H1 (cell line): ENCODE measurements at regions not wholly inside any gene's neighbourhood (a gene's known extent, or its start where the extent isn't known, plus 50 kb on each side); places are given as distances from the start of the nearest gene placed in this dataset.
A peak's percentile ranks its signal among the peaks of the same experiment; 100 is the strongest.

Experiments used
- CTCF ChIA-PET: fragments of 300-600 bp; sonication (Branson Sonifier 250); formaldehyde crosslinking; loops from one replicate; lab custom pipeline; 2021; ENCODE audit not compliant: partially characterized antibody; lab: Charles Lee
- POLR2A ChIA-PET: fragments of 300-600 bp; sonication (Branson Sonifier 250); formaldehyde crosslinking; loops from one replicate; lab custom pipeline; 2021; ENCODE audit warnings: inconsistent platforms; ENCODE audit not compliant: partially characterized antibody; lab: Charles Lee
- DNase-seq, 2 experiments: peaks; one replicate each; pipeline versions ENCODE4 v3.0.0 to v3.0.0-alpha.2; 2010 to 2022; ENCODE audit warnings: low spot score in 2 of 2, low read depth in 1 of 2, mixed read lengths in 1 of 2
- FAIRE-seq: peaks from 2 replicates; lab custom pipeline; 2011; peaks lifted over from hg19 to GRCh38; lab: Jason Lieb, UNC
- H2AFZ ChIP-seq: 2 replicates; pipeline ENCODE4 v1.8.1; 2012; ENCODE audit warnings: low read length, inconsistent platforms
- H2AK5ac ChIP-seq: 2 replicates; pipeline ENCODE4 v1.6.1; 2013; ENCODE audit warnings: low read depth, low read length
- H2BK120ac ChIP-seq: replicated peaks from 2 replicates; pipeline ENCODE3; 2013; ENCODE audit warnings: low read depth, low read length, inconsistent platforms
- H2BK12ac ChIP-seq: 2 replicates; pipeline ENCODE4 v1.6.1; 2013; ENCODE audit warnings: low read depth, low read length
- H2BK15ac ChIP-seq: 2 replicates; pipeline ENCODE4 v1.6.1; 2013; ENCODE audit warnings: low read length
- H2BK20ac ChIP-seq: 2 replicates; pipeline ENCODE4 v1.6.1; 2013; ENCODE audit warnings: low read length
- H2BK5ac ChIP-seq: 2 replicates; pipeline ENCODE4 v1.6.1; 2013; ENCODE audit warnings: low read depth, low read length
- H3K14ac ChIP-seq: 2 replicates; pipeline ENCODE4 v1.6.1; 2013; ENCODE audit warnings: inconsistent platforms; ENCODE audit not compliant: insufficient read length
- H3K18ac ChIP-seq: 2 replicates; pipeline ENCODE4 v1.6.1; 2013; ENCODE audit warnings: low read length; ENCODE audit errors: extremely low read depth
- H3K23ac ChIP-seq: 2 replicates; pipeline ENCODE4 v1.6.1; 2013; ENCODE audit warnings: inconsistent platforms; ENCODE audit not compliant: insufficient read length
- H3K23me2 ChIP-seq: 2 replicates; pipeline ENCODE4 v1.6.1; 2013; ENCODE audit warnings: low read depth, low read length
- H3K27ac ChIP-seq: 2 replicates; pipeline ENCODE4 v1.6.1; 2011; ENCODE audit warnings: low read depth, low read length, inconsistent platforms
- H3K27me3 ChIP-seq, 4 experiments: replicated peaks in 1 of 4; 1 replicate in 1 of 4; 2 replicates in 3 of 4; pipeline versions ENCODE4 v1.6.1 to v1.8.1; 2011 to 2013; ENCODE audit warnings: low read length in 3 of 4, mild to moderate bottlenecking in 3 of 4, inconsistent platforms in 2 of 4, mixed read lengths in 2 of 4, moderate library complexity in 1 of 4; ENCODE audit not compliant: control insufficient read depth in 3 of 4, insufficient read depth in 3 of 4; ENCODE audit errors: extremely low read depth in 1 of 4
- H3K36me3 ChIP-seq, 4 experiments: 2 replicates each; pipeline versions ENCODE4 v1.6.1 to v1.8.1; 2011 to 2013; ENCODE audit warnings: mild to moderate bottlenecking in 4 of 4, low read length in 3 of 4, moderate library complexity in 2 of 4, control low read depth in 1 of 4, inconsistent platforms in 1 of 4; ENCODE audit not compliant: insufficient read depth in 4 of 4, control insufficient read depth in 2 of 4
- H3K4ac ChIP-seq: replicated peaks from 2 replicates; pipeline ENCODE3; 2013; ENCODE audit warnings: low read length, low read depth, mixed read lengths, inconsistent platforms; ENCODE audit not compliant: insufficient read length
- H3K4me1 ChIP-seq, 4 experiments: replicated peaks in 1 of 4; 1 replicate in 1 of 4; 2 replicates in 3 of 4; pipeline versions ENCODE4 v1.6.1 to v1.8.1; 2011 to 2013; ENCODE audit warnings: low read length in 3 of 4, inconsistent platforms in 2 of 4, mixed read lengths in 1 of 4; ENCODE audit not compliant: insufficient read depth in 4 of 4, control insufficient read depth in 3 of 4
- H3K4me2 ChIP-seq, 2 experiments: 2 replicates each; pipeline versions ENCODE4 v1.6.1 to v1.8.1; 2011 to 2013; ENCODE audit warnings: low read depth in 2 of 2, low read length in 2 of 2, control low read depth in 1 of 2, inconsistent platforms in 1 of 2, mild to moderate bottlenecking in 1 of 2; ENCODE audit not compliant: insufficient read depth in 1 of 2
- H3K4me3 ChIP-seq, 4 experiments: fragments of 200-600, 300-600 bp in 1 of 4; sonication (generic), shearing (Covaris generic), sonication (Bioruptor Twin) in 1 of 4; 2 replicates each; pipeline versions ENCODE4 v1.5.1 to v1.8.1; 2011 to 2016; ENCODE audit warnings: low read length in 4 of 4, low read depth in 3 of 4, control low read depth in 2 of 4, inconsistent platforms in 2 of 4, mild to moderate bottlenecking in 2 of 4, mixed read lengths in 1 of 4, moderate library complexity in 1 of 4; ENCODE audit not compliant: insufficient read depth in 2 of 4; ENCODE audit errors: extremely low read depth in 1 of 4
- H3K56ac ChIP-seq: replicated peaks from 2 replicates; pipeline ENCODE3; 2013; ENCODE audit warnings: low read depth, mild to moderate bottlenecking, mixed read lengths, low read length, inconsistent platforms; ENCODE audit not compliant: insufficient read length
- H3K79me1 ChIP-seq: 2 replicates; pipeline ENCODE4 v1.6.1; 2013; ENCODE audit warnings: low read depth, low read length, control low read depth
- H3K79me2 ChIP-seq, 2 experiments: 2 replicates each; pipeline versions ENCODE4 v1.6.1 to v1.8.1; 2012 to 2013; ENCODE audit warnings: low read length in 2 of 2, mild to moderate bottlenecking in 2 of 2, inconsistent platforms in 1 of 2; ENCODE audit not compliant: insufficient read depth in 2 of 2, control insufficient read depth in 1 of 2
- H3K9ac ChIP-seq, 4 experiments: replicated peaks in 1 of 4; 1 replicate in 1 of 4; 2 replicates in 3 of 4; pipeline versions ENCODE4 v1.6.1 to v1.8.1; 2011 to 2013; ENCODE audit warnings: low read depth in 3 of 4, low read length in 3 of 4, control low read depth in 2 of 4, mild to moderate bottlenecking in 2 of 4, moderate library complexity in 2 of 4, inconsistent platforms in 1 of 4; ENCODE audit errors: extremely low read depth in 1 of 4
- H3K9me3 ChIP-seq, 2 experiments: 2 replicates each; pipeline versions ENCODE4 v1.6.1 to v1.8.1; 2012 to 2013; ENCODE audit warnings: mild to moderate bottlenecking in 2 of 2, moderate library complexity in 2 of 2, control low read depth in 1 of 2, inconsistent platforms in 1 of 2, low read depth in 1 of 2, low read length in 1 of 2, mixed read lengths in 1 of 2; ENCODE audit not compliant: insufficient read depth in 2 of 2
- H4K20me1 ChIP-seq, 2 experiments: replicated peaks in 1 of 2; 2 replicates each; pipeline versions ENCODE3 to v1.8.1; 2011 to 2013; ENCODE audit warnings: inconsistent platforms in 2 of 2, low read length in 2 of 2, mild to moderate bottlenecking in 1 of 2; ENCODE audit not compliant: insufficient read depth in 2 of 2, control insufficient read depth in 1 of 2
- H4K5ac ChIP-seq: 2 replicates; pipeline ENCODE4 v1.6.1; 2013; ENCODE audit warnings: low read length, low read depth, mixed read lengths, inconsistent platforms; ENCODE audit not compliant: insufficient read length
- H4K8ac ChIP-seq: 2 replicates; pipeline ENCODE4 v1.8.0; 2013; ENCODE audit warnings: mild to moderate bottlenecking, moderate library complexity, low read length, inconsistent platforms; ENCODE audit not compliant: insufficient read depth; ENCODE audit errors: extremely low read depth
- H4K91ac ChIP-seq: replicated peaks from 2 replicates; pipeline ENCODE3; 2013; ENCODE audit warnings: low read length, mixed read lengths, inconsistent platforms; ENCODE audit not compliant: insufficient read length
- ASH2L ChIP-seq: fragments of 200-600, 300-600 bp; sonication (generic); IDR thresholded peaks from one replicate; pipeline ENCODE4 v1.7.1; 2017; ENCODE audit warnings: low read length
- BRCA1 ChIP-seq: IDR thresholded peaks from 2 replicates; pipeline ENCODE4 v1.6.1; 2012; ENCODE audit warnings: low read depth, low read length, improper control_type of control experiment
- NRF1 ChIP-seq: IDR thresholded peaks from 2 replicates; pipeline ENCODE4 v1.6.1; 2011; ENCODE audit warnings: mild to moderate bottlenecking, low read depth, low read length, improper control_type of control experiment
- POLR2A ChIP-seq, 2 experiments: IDR thresholded peaks; 1 replicate in 1 of 2; 2 replicates in 1 of 2; pipeline ENCODE4 v1.6.1; 2011; ENCODE audit warnings: low read depth in 2 of 2, low read length in 2 of 2, mild to moderate bottlenecking in 2 of 2; ENCODE audit errors: control extremely low read depth in 1 of 2
- RFX5 ChIP-seq: IDR thresholded peaks from 2 replicates; pipeline ENCODE4 v1.6.1; 2011; ENCODE audit warnings: low read depth, low read length, improper control_type of control experiment, borderline replicate concordance
- RNF2 ChIP-seq: fragments of 200-900, 300-1000 bp; sonication (generic); IDR thresholded peaks from 2 replicates; pipeline ENCODE4 v1.7.1; 2016; ENCODE audit warnings: borderline replicate concordance, low read depth, mild to moderate bottlenecking, antibody characterized with exemption, low read length; ENCODE audit not compliant: poor library complexity, severe bottlenecking; ENCODE audit errors: missing control alignments
- SIX5 ChIP-seq: IDR thresholded peaks from 2 replicates; pipeline ENCODE4 v1.6.1; 2011; ENCODE audit warnings: mild to moderate bottlenecking, low read depth, low read length
- SP4 ChIP-seq: IDR thresholded peaks from 2 replicates; pipeline ENCODE4 v1.6.1; 2012; ENCODE audit warnings: low read length, inconsistent platforms
- SRF ChIP-seq: IDR thresholded peaks from 2 replicates; pipeline ENCODE4 v1.6.1; 2011; ENCODE audit warnings: mild to moderate bottlenecking, low read depth, low read length, moderate library complexity
- TAF7 ChIP-seq: optimal IDR thresholded peaks from 2 replicates; pipeline ENCODE3; 2011; ENCODE audit warnings: low read depth, mild to moderate bottlenecking, inconsistent platforms, low read length, moderate library complexity, borderline replicate concordance
- WGBS, 2 experiments: shearing (Covaris generic) in 1 of 2; methylation state at CpG; one replicate each; pipeline versions ENCODE4 v1.1.6 to v1.1.7; 2013 to 2015; ENCODE audit warnings: low lambda C conversion rate in 2 of 2, mixed read lengths in 2 of 2, inconsistent platforms in 1 of 2, low coverage in 1 of 2, missing lambda C conversion rate in 1 of 2; ENCODE audit not compliant: insufficient replicate concordance in 2 of 2, insufficient coverage in 1 of 2, insufficient read length in 1 of 2; ENCODE audit errors: extremely low coverage in 1 of 2, missing lambda C conversion rate in 1 of 2; 5-methylcytosine and 5-hydroxymethylcytosine counted together
- TF ChIP-seq, protein P1 (sequence below): IDR thresholded peaks from 2 replicates; pipeline ENCODE4 v1.6.1; 2012; ENCODE audit warnings: inconsistent platforms
- TF ChIP-seq, protein P2 (sequence below), 3 experiments: IDR thresholded peaks; 1 replicate in 2 of 3; 2 replicates in 1 of 3; pipeline versions ENCODE4 v1.5.1 to v1.6.1; 2011; ENCODE audit warnings: low read length in 3 of 3, mild to moderate bottlenecking in 3 of 3, inconsistent platforms in 2 of 3, low read depth in 1 of 3, moderate library complexity in 1 of 3; ENCODE audit not compliant: insufficient read depth in 1 of 3; ENCODE audit errors: control extremely low read depth in 1 of 3

DNA sequence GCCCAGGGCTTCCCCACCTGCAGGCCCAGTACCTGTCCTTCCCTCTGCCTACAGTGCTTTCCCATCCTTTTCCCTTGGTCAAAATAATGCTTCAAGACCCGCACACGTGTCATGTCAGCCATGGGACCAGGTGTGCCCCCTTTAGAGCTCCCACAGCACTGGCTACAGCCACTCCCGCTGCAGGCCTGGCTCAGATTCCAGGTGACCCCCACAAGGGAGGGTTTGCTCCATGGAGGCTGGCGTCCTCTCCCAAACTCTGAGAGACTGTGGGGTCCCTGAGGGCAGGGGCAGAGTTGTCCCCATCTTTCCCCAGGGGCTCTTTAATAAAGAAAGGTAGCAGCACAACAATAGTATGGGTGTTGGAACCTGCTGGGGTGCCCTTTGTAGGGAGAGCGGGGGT lies 66.4 kb upstream of the RUNX3 start:
- H2BK15ac ChIP-seq = no peak overlapping the region
- H4K8ac ChIP-seq = peak overlapping the region; percentile 70; the same call in 1 of the 2 replicates
- H3K14ac ChIP-seq = no peak overlapping the region
- no peaks in the 10 kb centered on the region for H3K27me3 ChIP-seq
- no peak overlapping the region for H2BK5ac ChIP-seq
- H3K9me3 ChIP-seq = no peaks in the 10 kb centered on the region
- H3K9ac ChIP-seq = no peak overlapping the region
- H3K4me3 ChIP-seq = no peak overlapping the region
- peaks cover 2% of the 10 kb centered on the region; the same call in 1 of the 2 replicates for H3K23me2 ChIP-seq
- H3K27ac ChIP-seq = no peak overlapping the region
- H4K20me1 ChIP-seq = no peaks in the 10 kb centered on the region
- H3K4me1 ChIP-seq = no peaks in the 10 kb centered on the region
- no peaks in the 10 kb centered on the region for H3K79me1 ChIP-seq
- no peak overlapping the region for H3K18ac ChIP-seq
- H2AFZ ChIP-seq = no peak overlapping the region
- no peak overlapping the region for H2BK20ac ChIP-seq
- H4K91ac ChIP-seq = no peak overlapping the region
- no peak overlapping the region for H2BK120ac ChIP-seq
- H3K23ac ChIP-seq = no peak overlapping the region
- WGBS, 2 experiments = 60% methylated on average over 5 of the region's 5 CpGs; no CpG with 5 or more reads in 1 of the 2 experiments
- no peaks in the 10 kb centered on the region for H3K79me2 ChIP-seq
- DNase-seq (no peak), FAIRE-seq (no peak)
- H2BK12ac ChIP-seq = no peak overlapping the region
- no peak overlapping the region for H3K4ac ChIP-seq
- no peak overlapping the region for H3K56ac ChIP-seq
- POLR2A ChIA-PET = interaction anchor here (0.8 kb wide), 1 partner anchor 11 kb away, joined by 3 read pairs; no protein-coding TSS in a partner anchor
- H2AK5ac ChIP-seq = no peak overlapping the region
- H3K36me3 ChIP-seq = no peaks in the 10 kb centered on the region
- H4K5ac ChIP-seq = no peak overlapping the region
- H3K4me2 ChIP-seq = no peak overlapping the region
- TF ChIP-seq ASH2L = no peak
- no peak for TF ChIP-seq NRF1
- TF ChIP-seq TAF7 = no peak
- TF ChIP-seq SP4 = no peak
- TF ChIP-seq POLR2A (IDR thresholded peaks at IDR 0.05; ENCODE audit: control extremely low read depth in 1 of 2, low read depth in 2 of 2, low read length in 2 of 2) = no peak
- TF ChIP-seq BRCA1 = no peak
- TF ChIP-seq, protein P1, sequence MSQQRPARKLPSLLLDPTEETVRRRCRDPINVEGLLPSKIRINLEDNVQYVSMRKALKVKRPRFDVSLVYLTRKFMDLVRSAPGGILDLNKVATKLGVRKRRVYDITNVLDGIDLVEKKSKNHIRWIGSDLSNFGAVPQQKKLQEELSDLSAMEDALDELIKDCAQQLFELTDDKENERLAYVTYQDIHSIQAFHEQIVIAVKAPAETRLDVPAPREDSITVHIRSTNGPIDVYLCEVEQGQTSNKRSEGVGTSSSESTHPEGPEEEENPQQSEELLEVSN = no peak
- TF ChIP-seq SIX5 = no peak
- no peak for TF ChIP-seq RFX5
- no peak for TF ChIP-seq SRF
- no peak for TF ChIP-seq RNF2
- TF ChIP-seq, protein P2, sequence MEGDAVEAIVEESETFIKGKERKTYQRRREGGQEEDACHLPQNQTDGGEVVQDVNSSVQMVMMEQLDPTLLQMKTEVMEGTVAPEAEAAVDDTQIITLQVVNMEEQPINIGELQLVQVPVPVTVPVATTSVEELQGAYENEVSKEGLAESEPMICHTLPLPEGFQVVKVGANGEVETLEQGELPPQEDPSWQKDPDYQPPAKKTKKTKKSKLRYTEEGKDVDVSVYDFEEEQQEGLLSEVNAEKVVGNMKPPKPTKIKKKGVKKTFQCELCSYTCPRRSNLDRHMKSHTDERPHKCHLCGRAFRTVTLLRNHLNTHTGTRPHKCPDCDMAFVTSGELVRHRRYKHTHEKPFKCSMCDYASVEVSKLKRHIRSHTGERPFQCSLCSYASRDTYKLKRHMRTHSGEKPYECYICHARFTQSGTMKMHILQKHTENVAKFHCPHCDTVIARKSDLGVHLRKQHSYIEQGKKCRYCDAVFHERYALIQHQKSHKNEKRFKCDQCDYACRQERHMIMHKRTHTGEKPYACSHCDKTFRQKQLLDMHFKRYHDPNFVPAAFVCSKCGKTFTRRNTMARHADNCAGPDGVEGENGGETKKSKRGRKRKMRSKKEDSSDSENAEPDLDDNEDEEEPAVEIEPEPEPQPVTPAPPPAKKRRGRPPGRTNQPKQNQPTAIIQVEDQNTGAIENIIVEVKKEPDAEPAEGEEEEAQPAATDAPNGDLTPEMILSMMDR (IDR thresholded peaks at IDR 0.05; ENCODE audit: control extremely low read depth in 1 of 3, insufficient read depth in 1 of 3, low read depth in 1 of 3, low read length in 3 of 3) = no peak
- TF ChIP-seq, all 59 proteins: peak for 0
- CTCF ChIA-PET = interaction anchor here (0.8 to 5.3 kb wide), 5 partner anchors 10 to 571 kb away, joined by 3 to 31 read pairs (median 5); no protein-coding TSS in a partner anchor
